Smooth muscle cell (in vitro differentiated cells): ENCODE measurements at regions not wholly inside any gene's neighbourhood (a gene's known extent, or its start where the extent isn't known, plus 50 kb on each side); places are given as distances from the start of the nearest gene placed in this dataset.

Experiments used
- DNase-seq: peaks from one replicate; lab custom pipeline; 2025; ENCODE audit not compliant: unreplicated experiment; lab: John Stamatoyannopoulos, UW
- H2AFZ ChIP-seq: fragments of 200-600 bp; sonication (generic); 2 replicates; pipeline ENCODE4 v1.6.0; 2016; ENCODE audit warnings: antibody characterized with exemption, low read depth, mild to moderate bottlenecking
- H3F3A ChIP-seq: fragments of 200-600 bp; sonication (generic); 2 replicates; pipeline ENCODE4 v1.6.0; 2017; ENCODE audit warnings: antibody characterized with exemption, low read depth
- H3K27ac ChIP-seq: fragments of 200-600 bp; sonication (generic); 2 replicates; pipeline ENCODE4 v1.5.1; 2016; ENCODE audit warnings: low read depth, mild to moderate bottlenecking
- H3K27me3 ChIP-seq: fragments of 200-600 bp; sonication (generic); 2 replicates; pipeline ENCODE4 v1.6.1; 2016; ENCODE audit warnings: low read depth, mild to moderate bottlenecking
- H3K36me3 ChIP-seq: fragments of 200-600 bp; sonication (generic); 2 replicates; pipeline ENCODE4 v1.5.1; 2016; ENCODE audit warnings: low read depth
- H3K4me1 ChIP-seq: fragments of 200-600 bp; sonication (generic); 2 replicates; pipeline ENCODE4 v1.5.1; 2016; ENCODE audit warnings: low read depth
- H3K4me2 ChIP-seq: fragments of 200-600 bp; sonication (generic); 2 replicates; pipeline ENCODE4 v1.6.0; 2016; ENCODE audit warnings: mild to moderate bottlenecking
- H3K4me3 ChIP-seq: fragments of 200-600 bp; sonication (generic); 2 replicates; pipeline ENCODE4 v1.5.1; 2016; ENCODE audit warnings: mild to moderate bottlenecking
- H3K79me2 ChIP-seq: fragments of 200-600 bp; sonication (generic); 2 replicates; pipeline ENCODE4 v1.6.0; 2016; ENCODE audit warnings: low read depth, mild to moderate bottlenecking
- H3K9ac ChIP-seq: fragments of 200-600 bp; sonication (generic); 2 replicates; pipeline ENCODE4 v1.6.0; 2016; ENCODE audit warnings: low read depth
- H3K9me3 ChIP-seq: fragments of 200-600 bp; sonication (generic); replicated peaks from 2 replicates; pipeline ENCODE4 v1.5.1; 2016; ENCODE audit warnings: low read depth
- H4K20me1 ChIP-seq: fragments of 200-600 bp; sonication (generic); 2 replicates; pipeline ENCODE4 v1.6.0; 2016; ENCODE audit warnings: low read depth
- CTCF ChIP-seq: fragments of 200-600 bp; sonication (generic); IDR thresholded peaks from 2 replicates; pipeline ENCODE4 v1.5.1; 2017; ENCODE audit warnings: borderline replicate concordance, mild to moderate bottlenecking, antibody characterized with exemption; ENCODE audit not compliant: insufficient read depth, poor library complexity, severe bottlenecking
- WGBS: methylation state at CpG from one replicate; pipeline ENCODE4 v1.1.7; 2016; ENCODE audit warnings: low lambda C conversion rate; 5-methylcytosine and 5-hydroxymethylcytosine counted together

- no peaks in the 10 kb centered on the region for H3K79me2 ChIP-seq
- TF ChIP-seq CTCF: no peak
- no peak overlapping the region for H3K9ac ChIP-seq
- no peaks in the 10 kb centered on the region for H3K4me1 ChIP-seq
- H3K27ac ChIP-seq: no peak overlapping the region
- DNase-seq: no peak
- H3K4me3 ChIP-seq: no peak overlapping the region
- H3K27me3 ChIP-seq: peaks cover 24% of the 10 kb centered on the region
- H3K9me3 ChIP-seq: no peaks in the 10 kb centered on the region
- 88% methylated on average over 4 of the region's 4 CpGs for WGBS
- H3K4me2 ChIP-seq: no peak overlapping the region
- H3F3A ChIP-seq: no peaks in the 10 kb centered on the region
- H2AFZ ChIP-seq: no peak overlapping the region
- H3K36me3 ChIP-seq: no peaks in the 10 kb centered on the region
- H4K20me1 ChIP-seq: no peaks in the 10 kb centered on the region
These were observed 208.7 kb downstream of the ZPLD1 start for GRCh38 chr3:102643546-102643945.

GRCh38 chr3:102646557-102646956 is 211.7 kb downstream of the ZPLD1 start:
- Histone ChIP-seq H3K4me1 (no peaks in the 10 kb centered on the region), H3K9me3 (no peaks in the 10 kb centered on the region), H3K27ac (no peak overlapping the region), H3K4me3 (no peak overlapping the region), H2AFZ (no peak overlapping the region), H4K20me1 (no peaks in the 10 kb centered on the region), H3K9ac (no peak overlapping the region), H3K79me2 (no peaks in the 10 kb centered on the region), H3K4me2 (no peak overlapping the region), H3F3A (no peaks in the 10 kb centered on the region), H3K36me3 (no peaks in the 10 kb centered on the region), H3K27me3 (peaks cover 24% of the 10 kb centered on the region)
- 94% methylated on average over 2 of the region's 2 CpGs for WGBS
- TF ChIP-seq CTCF: no peak
- no peak for DNase-seq

GRCh38 chr3:102660653-102661052 is 225.8 kb downstream of the ZPLD1 start:
- no peak for TF ChIP-seq CTCF
- no peak overlapping the region for H3K27ac ChIP-seq
- H2AFZ ChIP-seq: no peak overlapping the region
- no peaks in the 10 kb centered on the region for H3F3A ChIP-seq
- no peak for DNase-seq
- no peaks in the 10 kb centered on the region for H3K9me3 ChIP-seq
- no peaks in the 10 kb centered on the region for H3K36me3 ChIP-seq
- H4K20me1 ChIP-seq: no peaks in the 10 kb centered on the region
- no peak overlapping the region for H3K9ac ChIP-seq
- H3K4me2 ChIP-seq: no peak overlapping the region
- no peak overlapping the region for H3K4me3 ChIP-seq
- WGBS: 89% methylated on average over 3 of the region's 3 CpGs
- H3K27me3 ChIP-seq: no peaks in the 10 kb centered on the region
- no peaks in the 10 kb centered on the region for H3K4me1 ChIP-seq
- no peaks in the 10 kb centered on the region for H3K79me2 ChIP-seq

- no peak overlapping the region for H3K4me3 ChIP-seq
- no peak overlapping the region for H3K4me2 ChIP-seq
- no peaks in the 10 kb centered on the region for H3K27me3 ChIP-seq
- H3K4me1 ChIP-seq: no peaks in the 10 kb centered on the region
- no peaks in the 10 kb centered on the region for H3F3A ChIP-seq
- WGBS: 89% methylated on average over 5 of the region's 5 CpGs
- H3K79me2 ChIP-seq: no peaks in the 10 kb centered on the region
- no peak for DNase-seq
- no peaks in the 10 kb centered on the region for H3K36me3 ChIP-seq
- no peak for TF ChIP-seq CTCF
- no peaks in the 10 kb centered on the region for H4K20me1 ChIP-seq
- H3K9ac ChIP-seq: no peak overlapping the region
- no peak overlapping the region for H2AFZ ChIP-seq
- no peaks in the 10 kb centered on the region for H3K9me3 ChIP-seq
- H3K27ac ChIP-seq: no peak overlapping the region
These were observed 227.1 kb downstream of the ZPLD1 start for GRCh38 chr3:102661707-102662497.
